HCT116 (cell line): ENCODE measurements at regions not wholly inside any gene's neighbourhood (a gene's known extent, or its start where the extent isn't known, plus 50 kb on each side); places are given as distances from the start of the nearest gene placed in this dataset.
"Not testable (repeated sequence)": the region's sequence is repeated elsewhere in the genome, so short reads cannot be mapped to it uniquely, and the experiment has no call there.

ENCODE experiments used
- ATAC-seq: fragments of 200-7000 bp; cut with Tn5 transposase; 2 replicates; pipeline ENCODE4 v1.9.1; 2020; ENCODE audit warnings: mild to moderate bottlenecking, moderate library complexity
- BruUV-seq: library from RNA; stranded (reverse); fragments of 400-500 nt; replicated peaks from 2 replicates; lab custom pipeline; 2021; lab: Mats Ljungman, UMichigan
- CTCF ChIA-PET: fragments of 300-600 bp; sonication (Branson Sonifier 250); formaldehyde crosslinking; loops from one replicate; lab custom pipeline; 2021; ENCODE audit warnings: antibody characterized with exemption; lab: Charles Lee
- POLR2A ChIA-PET: fragments of 300-600, 350-600 bp; sonication (Branson Sonifier 250); formaldehyde crosslinking; loops from one replicate; lab custom pipeline; 2021; ENCODE audit warnings: antibody characterized with exemption; lab: Charles Lee
- RAD21 ChIA-PET, 2 experiments: fragments of 300-600 bp; sonication (Branson Sonifier 250); formaldehyde crosslinking; loops; one replicate each; lab custom pipeline; 2023; ENCODE audit warnings: low total read pairs in 2 of 2; ENCODE audit not compliant: uncharacterized antibody in 2 of 2, unreplicated experiment in 2 of 2, low non-redundant PET in 1 of 2; lab: Charles Lee
- DNase-seq: peaks from one replicate; pipeline ENCODE4 v3.0.0-alpha.2; 2010; ENCODE audit warnings: low read depth, low spot score
- H2AFZ ChIP-seq: fragments of 200-600 bp; shearing (Covaris generic), sonication (generic); 2 replicates; pipeline ENCODE4 v1.6.1; 2017; ENCODE audit warnings: low read depth, mixed run types, mixed read lengths, antibody characterized with exemption, low read length; ENCODE audit not compliant: poor library complexity, severe bottlenecking
- H3K27ac ChIP-seq: 2 replicates; pipeline ENCODE4 v1.5.1; 2012; ENCODE audit warnings: low read depth, low read length
- H3K27me3 ChIP-seq: fragments of 200-600 bp; sonication (generic); 2 replicates; pipeline ENCODE4 v1.6.1; 2016; ENCODE audit warnings: mixed run types, low read length, mixed read lengths; ENCODE audit not compliant: insufficient read depth
- H3K36me3 ChIP-seq, 2 experiments: fragments of 200-500 bp in 1 of 2; fragments of 200-600 bp in 1 of 2; sonication (Bioruptor generic) in 1 of 2; sonication (generic) in 1 of 2; 2 replicates each; pipeline versions ENCODE4 v1.5.1 to v1.6.1; 2014 to 2016; ENCODE audit warnings: low read length in 2 of 2, inconsistent platforms in 1 of 2, mixed read lengths in 1 of 2, mixed run types in 1 of 2; ENCODE audit not compliant: insufficient read depth in 2 of 2, control insufficient read depth in 1 of 2
- H3K4me1 ChIP-seq, 2 experiments: fragments of 200-600 bp in 1 of 2; sonication (generic) in 1 of 2; 2 replicates each; pipeline versions ENCODE4 v1.5.1 to v1.6.1; 2012 to 2017; ENCODE audit warnings: low read length in 2 of 2, inconsistent platforms in 1 of 2, mild to moderate bottlenecking in 1 of 2, mixed read lengths in 1 of 2, mixed run types in 1 of 2, moderate library complexity in 1 of 2; ENCODE audit not compliant: insufficient read depth in 2 of 2, control insufficient read depth in 1 of 2
- H3K4me2 ChIP-seq: fragments of 200-600 bp; sonication (generic); 2 replicates; pipeline ENCODE4 v1.6.1; 2017; ENCODE audit warnings: mixed run types, low read length, mixed read lengths
- H3K4me3 ChIP-seq, 2 experiments: fragments of 200-600 bp in 1 of 2; sonication (generic) in 1 of 2; replicated peaks in 1 of 2; 2 replicates each; pipeline ENCODE4 v1.5.1; 2011 to 2016; ENCODE audit warnings: low read length in 2 of 2, control low read depth in 1 of 2, low read depth in 1 of 2, mild to moderate bottlenecking in 1 of 2, mixed read lengths in 1 of 2, mixed run types in 1 of 2
- H3K79me2 ChIP-seq: fragments of 200-600 bp; sonication (generic); 2 replicates; pipeline ENCODE4 v1.6.1; 2017; ENCODE audit warnings: mild to moderate bottlenecking, mixed run types, low read length, moderate library complexity, mixed read lengths; ENCODE audit not compliant: insufficient read depth
- H3K9ac ChIP-seq: fragments of 200-600 bp; sonication (generic); 2 replicates; pipeline ENCODE4 v1.6.1; 2016; ENCODE audit warnings: low read length, mixed read lengths
- H3K9me2 ChIP-seq: fragments of 200-600 bp; sonication (generic), shearing (Covaris generic); 2 replicates; pipeline ENCODE4 v1.6.1; 2017; ENCODE audit warnings: mixed run types, mild to moderate bottlenecking, moderate library complexity; ENCODE audit not compliant: insufficient read depth
- H3K9me3 ChIP-seq, 2 experiments: fragments of 200-500 bp in 1 of 2; fragments of 200-600 bp in 1 of 2; sonication (Bioruptor generic) in 1 of 2; sonication (generic) in 1 of 2; 2 replicates each; pipeline ENCODE4 v1.6.1; 2014 to 2017; ENCODE audit warnings: low read length in 2 of 2, mixed read lengths in 2 of 2, inconsistent platforms in 1 of 2, low read depth in 1 of 2, mild to moderate bottlenecking in 1 of 2, mixed run types in 1 of 2, moderate library complexity in 1 of 2; ENCODE audit not compliant: control insufficient read depth in 1 of 2, insufficient read depth in 1 of 2
- H4K20me1 ChIP-seq: fragments of 200-600 bp; sonication (generic), shearing (Covaris generic); 2 replicates; pipeline ENCODE4 v1.6.1; 2017; ENCODE audit warnings: mixed run types, mild to moderate bottlenecking, moderate library complexity; ENCODE audit not compliant: insufficient read depth
- CBX3 ChIP-seq: IDR thresholded peaks from 2 replicates; pipeline ENCODE4 v1.6.1; 2012; ENCODE audit warnings: low read depth
- EGR1 ChIP-seq: IDR thresholded peaks from 2 replicates; pipeline ENCODE4 v1.6.1; 2012; ENCODE audit warnings: low read depth
- EZH2 ChIP-seq: fragments of 200-600 bp; sonication (generic); IDR thresholded peaks from 2 replicates; pipeline ENCODE4 v1.6.1; 2017; ENCODE audit warnings: antibody characterized with exemption, mixed run types
- POLR2AphosphoS5 ChIP-seq: IDR thresholded peaks from 2 replicates; pipeline ENCODE4 v1.6.1; 2011; ENCODE audit warnings: mild to moderate bottlenecking, low read depth, low read length, moderate library complexity
- REST ChIP-seq: IDR thresholded peaks from 2 replicates; pipeline ENCODE4 v1.6.1; 2012; ENCODE audit warnings: low read depth
- SP1 ChIP-seq: IDR thresholded peaks from 2 replicates; pipeline ENCODE4 v1.6.1; 2012; ENCODE audit warnings: low read depth
- TCF7L2 ChIP-seq: IDR thresholded peaks from 2 replicates; pipeline ENCODE4 v1.7.0; 2011; ENCODE audit warnings: borderline replicate concordance, inconsistent platforms; ENCODE audit not compliant: insufficient read depth, insufficient read length; ENCODE audit errors: extremely low read depth
- ZBTB33 ChIP-seq: IDR thresholded peaks from 2 replicates; pipeline ENCODE4 v1.6.1; 2011; ENCODE audit warnings: mild to moderate bottlenecking, low read length, moderate library complexity; ENCODE audit not compliant: insufficient replicate concordance; ENCODE audit errors: extremely low read depth
- intact Hi-C: fragments of 100-400 bp; cut with micrococcal nuclease; formaldehyde crosslinking; loops from 2 replicates; pipeline ENCODE4 v1.10.0; 2022

GRCh38 chr14:66011855-66012254, 474.3 kb upstream of the CCDC196 start:
- DNase-seq (no peak), ATAC-seq (no peak)
- Histone ChIP-seq H3K9ac (no peak overlapping the region), H3K9me3 (no peaks in the 10 kb centered on the region), H3K27ac (no peak overlapping the region), H3K79me2 (no peaks in the 10 kb centered on the region), H3K4me3 (no peak overlapping the region), H2AFZ (no peak overlapping the region), H3K4me2 (no peak overlapping the region), H4K20me1 (no peaks in the 10 kb centered on the region), H3K27me3 (no peaks in the 10 kb centered on the region), H3K4me1 (peaks cover 2 to 9% of the 10 kb centered on the region in 2 experiments; a peak in 2 of 4 replicates), H3K36me3 (no peaks in the 10 kb centered on the region), H3K9me2 (no peaks in the 10 kb centered on the region)
- ChIA-PET CTCF (no interaction called here), POLR2A (no interaction called here), RAD21 (no interaction called here)
- intact Hi-C loops = no loop called here
- BruUV-seq = no TSS peak
- TF ChIP-seq CBX3 (no peak), ZBTB33 (no peak), POLR2AphosphoS5 (no peak), EZH2 (no peak), SP1 (no peak), REST (no peak), TCF7L2 (no peak), EGR1 (no peak)

- BruUV-seq, DNase-seq, H3K27me3 ChIP-seq, H3K9me3 ChIP-seq, POLR2A ChIA-PET, ATAC-seq, H3K79me2 ChIP-seq, RAD21 ChIA-PET, H3K4me1 ChIP-seq, H3K4me2 ChIP-seq, H3K27ac ChIP-seq, H4K20me1 ChIP-seq, H2AFZ ChIP-seq, H3K36me3 ChIP-seq, H3K9me2 ChIP-seq, H3K4me3 ChIP-seq, intact Hi-C loops, H3K9ac ChIP-seq, CTCF ChIA-PET: not testable (repeated sequence)
Observed at GRCh38 chr14:66013607-66014006, 472.6 kb upstream of the CCDC196 start.
